HG03280 (cell line): ENCODE measurements at regions not wholly inside any gene's neighbourhood (a gene's known extent, or its start where the extent isn't known, plus 50 kb on each side); places are given as distances from the start of the nearest gene placed in this dataset.

ENCODE experiments used
- ATAC-seq: cut with Tn5 transposase; IDR thresholded peaks from one replicate; pipeline ENCODE4 v1.9.1; 2021; ENCODE audit warnings: mild to moderate bottlenecking, moderate library complexity; ENCODE audit not compliant: unreplicated experiment

DNA sequence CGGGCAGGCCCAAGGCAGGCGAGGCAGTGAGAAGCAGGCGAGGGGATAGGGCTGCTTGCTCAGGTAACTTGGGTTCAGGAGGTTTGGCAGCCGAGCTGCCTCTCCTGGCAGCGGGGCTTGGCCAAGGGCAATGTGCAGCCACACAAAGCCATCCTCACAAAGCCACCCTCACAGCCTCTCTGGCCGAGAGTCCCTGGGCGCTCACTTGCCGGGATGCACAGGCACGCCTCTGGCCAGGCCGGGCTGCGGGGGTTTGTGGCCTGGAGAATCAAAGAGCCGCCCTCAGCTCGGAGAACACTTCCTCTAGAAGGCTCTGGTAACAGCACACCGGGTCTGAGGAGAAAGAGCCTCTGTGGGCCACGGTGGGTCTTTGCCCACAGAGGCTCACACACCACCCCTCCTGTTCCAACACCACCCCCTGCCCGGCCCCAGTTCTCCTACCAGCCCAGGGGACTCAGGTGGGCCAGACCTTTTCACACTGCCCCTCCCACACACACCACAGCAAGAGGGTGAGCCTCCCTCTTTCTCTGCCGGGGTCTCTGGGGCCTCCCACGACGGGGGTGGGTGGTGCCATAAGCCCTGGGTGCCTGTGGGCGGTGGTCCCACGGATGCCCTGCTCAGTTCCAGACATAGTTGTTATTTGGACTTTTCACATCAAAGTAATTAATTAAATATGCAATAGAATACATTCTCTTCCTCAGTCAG is 186.9 kb downstream of the ZFP36L2 start:
- ATAC-seq: no peak

DNA sequence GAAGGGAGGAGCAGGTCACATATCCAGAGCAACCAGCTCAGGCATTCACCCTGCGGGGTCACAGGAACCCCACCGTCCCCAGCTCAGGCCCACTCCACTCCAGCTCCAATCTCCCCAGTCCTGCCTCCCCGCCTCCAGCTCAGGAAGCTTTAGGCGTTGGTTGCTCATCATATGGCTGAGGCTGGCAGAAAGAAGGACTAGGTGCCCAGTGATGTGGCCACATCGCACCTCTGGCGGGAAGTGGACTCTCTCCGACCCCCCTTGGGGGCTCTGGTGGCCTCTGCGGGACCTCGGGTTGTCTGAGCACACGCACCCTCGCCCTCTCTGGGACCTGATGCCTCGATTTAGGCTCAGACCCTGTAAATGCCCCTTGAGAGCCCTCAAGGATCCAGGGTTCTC is 187.7 kb downstream of the ZFP36L2 start:
- no peak for ATAC-seq

DNA sequence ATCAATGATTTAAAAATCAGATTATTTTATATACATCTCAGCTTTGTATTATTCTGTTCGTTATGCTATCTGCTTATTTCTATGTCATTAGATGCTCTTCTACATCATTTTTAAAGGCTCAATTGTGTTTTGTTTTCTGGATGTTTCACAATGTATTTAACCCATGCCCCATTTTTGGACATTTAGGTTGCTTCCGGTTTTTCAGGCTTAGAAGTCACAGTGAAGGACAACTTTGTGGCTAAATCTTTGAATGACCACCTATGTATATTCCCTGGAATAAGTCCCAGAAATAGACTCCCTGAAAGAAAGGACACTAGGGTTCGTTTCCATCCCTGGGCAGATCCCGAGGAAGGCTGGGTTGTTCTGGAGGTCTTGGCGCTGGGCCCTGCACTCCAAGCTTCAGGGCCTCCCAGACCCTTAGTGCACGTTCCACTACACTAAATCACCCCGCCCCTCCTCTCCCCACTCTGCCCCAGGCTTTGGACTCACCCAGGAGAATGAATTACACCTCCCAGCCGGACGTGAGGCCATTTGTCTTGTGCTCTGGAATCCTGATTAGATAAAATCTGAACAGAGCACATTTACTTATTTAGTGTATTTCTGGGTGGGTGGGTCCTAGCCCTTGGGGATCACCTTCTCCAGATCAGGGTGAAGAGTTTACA is 188.2 kb downstream of the ZFP36L2 start:
- no peak for ATAC-seq

DNA sequence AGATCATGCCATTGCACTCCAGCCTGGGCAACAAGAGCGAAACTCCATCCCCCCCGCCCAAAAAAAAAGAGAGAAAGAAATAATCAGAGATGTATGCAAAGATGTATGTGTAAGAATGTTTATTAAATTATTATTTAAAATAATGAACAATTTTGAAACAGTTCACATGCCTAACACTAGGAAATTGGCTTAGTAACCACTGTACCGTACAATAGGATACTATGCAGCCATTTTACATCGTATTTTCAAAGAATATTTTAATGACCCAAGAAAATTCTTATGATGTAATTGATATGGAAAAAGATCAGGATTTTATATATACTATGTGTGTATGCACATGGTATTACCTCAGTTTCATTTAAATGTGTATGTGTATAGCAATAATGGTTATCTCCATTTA is 190.5 kb downstream of the ZFP36L2 start:
- no peak for ATAC-seq

DNA sequence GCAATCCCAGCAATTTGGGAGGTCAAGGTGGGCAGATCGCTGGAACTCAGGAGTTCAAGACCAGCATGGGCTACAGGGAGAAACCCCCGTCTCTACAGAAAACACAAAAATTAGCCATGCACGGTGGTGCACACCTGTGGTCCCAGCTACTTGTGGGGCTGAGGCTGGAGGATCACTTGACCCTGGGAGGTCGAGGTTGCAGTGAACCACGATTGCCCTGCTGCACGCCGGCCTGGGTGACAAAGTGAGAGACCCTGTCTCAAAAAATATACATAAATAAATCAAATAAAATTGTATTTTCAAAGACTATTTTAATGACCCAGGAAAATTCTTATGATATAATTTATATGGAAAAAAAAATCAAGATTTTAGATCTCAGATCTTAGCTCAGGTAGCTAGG is 191.5 kb downstream of the ZFP36L2 start:
- no peak for ATAC-seq

DNA sequence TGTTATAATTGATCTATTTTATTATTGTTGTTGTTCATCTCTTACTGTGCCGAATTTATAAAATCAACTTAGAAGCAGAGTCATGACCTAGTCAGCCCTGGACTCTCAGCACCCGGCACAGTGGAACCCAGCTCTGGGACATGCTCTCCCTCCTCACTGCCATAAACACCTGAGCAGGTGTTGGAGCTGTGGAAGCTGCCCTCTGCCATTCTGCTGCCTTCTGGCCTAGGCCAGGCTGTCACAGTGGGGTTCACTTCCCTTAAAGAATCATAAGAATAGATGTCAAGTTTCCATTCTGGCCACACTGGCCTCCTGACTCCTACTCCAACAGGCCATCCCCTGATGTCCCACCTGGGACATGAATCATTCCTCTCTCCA is 192.2 kb downstream of the ZFP36L2 start:
- ATAC-seq: no peak

DNA sequence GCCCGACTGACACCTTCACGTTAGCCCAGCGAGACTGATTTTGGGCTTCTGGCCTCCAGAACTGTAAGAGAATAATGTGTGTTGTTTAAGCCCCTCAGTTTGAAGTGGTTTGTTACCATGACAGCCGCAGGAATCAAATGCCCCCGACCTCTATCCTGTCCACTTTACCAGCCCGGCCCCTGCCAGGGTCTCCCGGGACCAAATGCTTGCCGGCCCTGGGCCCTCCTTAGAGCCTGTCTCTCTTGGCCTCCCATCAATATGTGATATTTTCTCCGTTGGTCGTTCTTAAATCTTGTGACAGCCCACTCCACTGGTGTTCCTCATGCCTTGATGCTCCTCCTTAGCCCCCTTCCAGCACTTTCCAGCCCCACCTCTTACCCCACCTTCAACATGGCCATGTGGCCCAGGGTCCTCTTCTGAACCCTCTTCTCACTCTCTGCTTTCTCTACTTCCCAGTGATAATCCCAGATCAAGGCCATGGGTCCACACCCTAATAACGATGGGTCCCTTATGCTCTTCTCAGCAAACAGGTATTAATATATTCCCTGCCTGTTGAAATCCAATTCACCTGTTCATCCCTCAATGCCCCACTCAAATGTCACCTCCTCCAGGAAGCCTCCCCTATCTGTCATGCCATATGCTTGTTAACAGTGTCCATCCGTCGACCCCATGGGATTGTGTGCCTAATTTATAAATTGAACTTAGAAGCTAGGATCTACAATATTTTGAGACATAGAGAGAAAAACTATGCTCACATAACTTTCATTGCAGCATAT is 192.8 kb downstream of the ZFP36L2 start:
- no peak for ATAC-seq

DNA sequence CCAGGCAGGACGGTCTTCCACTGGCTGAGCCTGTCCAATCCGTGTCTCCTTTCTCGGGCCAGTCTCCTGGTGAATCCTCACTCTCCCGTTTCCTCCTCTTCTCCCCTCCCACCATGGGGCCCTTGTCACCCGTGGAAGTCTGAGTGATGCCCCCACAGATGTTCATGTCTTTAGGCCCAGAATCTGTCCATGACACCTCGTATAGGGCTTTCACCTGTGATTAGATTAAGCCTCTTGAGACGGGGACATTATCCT is 193.5 kb downstream of the ZFP36L2 start:
- no peak for ATAC-seq

DNA sequence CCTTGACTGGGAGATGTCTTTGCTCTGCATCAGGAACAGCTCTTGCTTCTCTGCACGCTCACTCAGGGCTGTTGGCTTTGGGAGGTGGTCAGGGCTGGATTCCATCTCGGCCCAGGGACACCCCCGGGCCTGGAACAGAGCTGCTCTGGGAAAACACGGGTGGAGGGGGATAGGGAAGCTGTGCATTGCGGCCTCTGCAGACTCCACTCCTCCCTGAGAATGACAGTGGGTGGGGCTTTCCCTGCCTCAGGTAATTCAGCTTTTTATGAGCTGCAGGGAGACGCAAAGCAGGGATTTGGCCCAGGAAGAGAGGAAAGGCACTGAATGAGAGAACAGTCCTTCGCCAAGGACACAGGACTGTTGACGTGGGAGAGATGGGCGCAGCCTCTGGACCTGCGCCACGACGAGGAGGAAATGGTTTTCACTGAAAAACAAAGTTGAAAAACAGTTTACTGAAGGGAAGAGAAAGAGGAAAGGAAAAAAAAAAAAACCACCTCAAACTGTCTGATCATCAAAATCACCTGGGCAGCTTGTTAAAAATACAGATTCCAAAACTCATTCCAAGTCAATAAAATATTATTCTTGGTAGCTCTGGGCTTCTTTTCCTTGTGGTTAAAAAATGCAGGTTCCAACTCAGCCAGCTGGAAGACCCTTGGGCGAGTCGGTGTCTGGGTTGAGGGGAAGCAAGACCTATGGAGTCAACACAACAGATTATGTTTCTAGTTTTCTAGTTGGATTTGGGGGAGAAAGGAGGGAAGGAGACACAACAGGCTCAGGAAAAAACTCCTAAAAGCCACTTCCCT is 194.0 kb downstream of the ZFP36L2 start:
- no peak for ATAC-seq

DNA sequence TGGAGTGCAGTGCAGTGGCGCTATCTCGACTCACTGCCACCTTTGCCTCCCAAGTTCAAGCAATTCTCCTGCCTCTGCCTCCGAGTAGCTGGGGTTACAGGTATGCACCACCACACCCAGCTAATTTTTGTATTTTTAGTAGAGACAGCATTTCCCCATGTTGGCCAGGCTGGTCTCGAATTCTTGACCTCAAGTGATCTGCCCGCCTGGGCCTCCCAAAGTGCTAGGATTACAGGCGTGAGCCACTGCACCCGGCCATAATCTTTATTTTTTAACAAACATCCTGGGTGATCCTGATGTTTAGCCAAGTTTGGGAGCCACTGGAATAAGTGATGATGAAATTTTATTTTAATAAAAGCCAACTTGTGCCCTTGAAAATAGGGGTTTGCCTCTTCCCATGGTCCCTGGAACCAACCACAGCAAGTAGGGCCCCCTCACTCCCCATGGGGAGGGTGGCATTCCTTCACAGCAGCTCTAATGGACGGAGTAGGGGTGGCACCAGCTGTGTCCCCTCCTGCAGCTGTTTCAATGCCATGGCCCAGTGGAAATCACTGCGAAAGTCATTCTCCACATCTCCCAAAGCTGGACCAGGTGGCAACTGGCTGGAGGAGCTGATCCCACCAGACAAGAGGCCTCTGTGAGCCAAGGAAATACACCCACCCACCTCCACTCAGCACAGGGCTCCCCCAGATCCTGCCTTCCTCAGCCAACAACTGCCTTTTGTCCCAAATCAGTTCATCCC is 194.8 kb downstream of the ZFP36L2 start:
- no peak for ATAC-seq

DNA sequence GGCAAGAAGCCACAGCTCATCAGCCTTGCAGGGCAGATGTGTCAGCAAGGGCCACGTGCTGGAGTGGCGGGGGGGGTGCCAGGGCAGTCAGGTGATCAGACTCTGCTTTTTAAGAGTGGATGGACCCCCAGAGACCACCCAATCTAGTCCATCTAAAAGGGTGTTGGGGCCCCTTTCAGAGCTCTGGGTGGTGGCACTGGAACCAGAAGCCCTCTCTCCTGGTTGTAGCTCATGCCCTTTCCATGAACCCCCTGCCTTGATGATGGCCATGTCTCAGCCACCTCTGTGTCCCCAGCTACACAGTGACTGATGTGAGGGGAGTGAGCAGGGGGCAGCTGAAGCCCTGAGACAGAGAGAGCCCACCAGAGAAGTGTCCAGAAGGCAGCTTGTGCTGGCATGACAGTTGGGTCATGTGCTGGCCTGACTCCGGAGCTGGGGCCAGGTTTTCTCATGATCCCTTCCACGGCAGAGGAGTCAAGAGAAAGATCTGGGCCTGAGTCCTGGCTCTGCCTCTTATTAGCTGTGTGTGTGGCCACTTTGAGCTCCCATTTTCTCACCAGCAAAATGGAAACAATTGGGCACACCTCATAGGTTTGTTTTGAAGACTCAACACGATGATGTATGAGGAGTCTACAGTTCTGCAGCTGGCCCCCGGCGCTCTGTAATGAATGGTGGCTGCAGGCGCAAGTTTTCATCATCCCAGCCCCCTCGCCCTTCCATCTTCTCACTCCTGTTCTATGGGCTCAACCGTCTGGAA is 195.7 kb downstream of the ZFP36L2 start:
- ATAC-seq: no peak

DNA sequence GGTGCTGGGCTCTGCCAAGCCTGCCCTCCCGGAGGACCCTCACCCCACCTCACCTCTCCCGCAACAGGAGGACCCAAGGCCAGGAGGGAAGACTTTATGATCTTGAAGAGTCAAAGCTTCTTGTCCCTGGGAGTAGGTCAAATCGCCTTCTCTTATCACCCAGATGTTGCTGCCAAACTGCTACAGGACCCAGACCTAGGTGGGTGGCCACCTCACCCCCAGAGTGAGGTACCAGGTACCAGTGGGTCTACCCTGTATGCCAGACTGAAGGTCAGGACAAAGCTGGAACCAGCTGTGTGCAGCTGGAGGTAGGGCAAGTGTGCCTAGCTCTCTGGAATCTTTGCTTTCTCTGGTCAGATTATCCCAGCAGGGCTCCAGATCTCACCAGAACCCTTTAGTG is 197.2 kb downstream of the ZFP36L2 start:
- no peak for ATAC-seq

DNA sequence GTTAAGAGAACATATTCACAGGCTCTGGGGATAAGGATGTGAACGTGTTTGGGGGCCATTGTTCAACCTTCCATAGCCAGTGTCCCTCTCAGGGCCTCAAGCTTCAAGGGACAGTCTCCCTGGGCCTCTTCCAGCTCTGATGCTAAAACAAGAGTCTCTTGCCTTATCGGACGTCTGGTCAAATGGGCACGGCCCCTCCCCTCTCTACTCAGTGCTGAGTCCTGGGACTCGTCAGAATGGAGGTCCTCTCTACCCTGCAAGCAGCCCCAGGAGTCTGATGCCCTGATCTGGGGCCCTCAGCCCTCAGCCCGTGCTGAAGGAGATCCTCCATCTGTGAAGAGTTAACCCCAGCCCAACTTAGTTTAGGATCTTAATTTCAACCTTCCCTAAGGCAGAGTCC is 198.2 kb downstream of the ZFP36L2 start:
- ATAC-seq: no peak

DNA sequence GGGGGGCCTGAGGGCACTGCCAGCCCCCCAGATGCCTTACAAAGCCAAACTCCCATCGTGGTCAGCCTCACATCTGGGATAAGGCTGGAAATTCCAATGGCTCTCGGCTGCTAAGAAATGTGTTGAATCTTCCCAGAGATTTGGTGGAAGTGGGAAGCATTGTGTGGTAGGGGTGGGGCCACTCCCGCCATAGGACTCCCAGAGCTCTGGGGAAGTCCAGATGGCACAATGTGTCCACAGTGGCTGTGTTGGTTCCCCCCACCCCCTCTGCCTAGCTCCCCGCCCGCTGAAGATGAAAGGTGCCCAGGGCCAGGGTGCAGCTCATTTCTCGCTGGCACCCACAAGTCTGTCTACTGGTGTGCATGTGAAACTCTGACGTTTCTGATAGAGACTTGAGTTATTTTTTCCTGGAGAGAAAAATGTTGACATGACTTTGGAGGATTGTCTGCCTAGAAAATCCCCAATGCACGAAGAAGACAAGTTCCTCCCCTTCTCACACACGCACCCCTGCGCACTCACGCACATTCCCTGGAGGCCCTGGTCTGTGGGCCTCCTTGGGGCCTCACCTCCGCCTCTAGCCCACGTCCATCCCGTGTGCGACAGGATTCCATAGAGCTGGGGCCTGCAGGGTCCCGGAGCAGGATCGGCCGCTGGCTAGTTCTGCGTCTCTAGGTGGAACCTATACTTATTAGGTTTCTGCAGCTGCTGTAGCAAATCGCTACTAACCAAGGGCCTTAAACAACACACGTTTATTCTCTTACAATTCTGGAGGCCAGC is 199.1 kb downstream of the ZFP36L2 start:
- ATAC-seq: no peak

DNA sequence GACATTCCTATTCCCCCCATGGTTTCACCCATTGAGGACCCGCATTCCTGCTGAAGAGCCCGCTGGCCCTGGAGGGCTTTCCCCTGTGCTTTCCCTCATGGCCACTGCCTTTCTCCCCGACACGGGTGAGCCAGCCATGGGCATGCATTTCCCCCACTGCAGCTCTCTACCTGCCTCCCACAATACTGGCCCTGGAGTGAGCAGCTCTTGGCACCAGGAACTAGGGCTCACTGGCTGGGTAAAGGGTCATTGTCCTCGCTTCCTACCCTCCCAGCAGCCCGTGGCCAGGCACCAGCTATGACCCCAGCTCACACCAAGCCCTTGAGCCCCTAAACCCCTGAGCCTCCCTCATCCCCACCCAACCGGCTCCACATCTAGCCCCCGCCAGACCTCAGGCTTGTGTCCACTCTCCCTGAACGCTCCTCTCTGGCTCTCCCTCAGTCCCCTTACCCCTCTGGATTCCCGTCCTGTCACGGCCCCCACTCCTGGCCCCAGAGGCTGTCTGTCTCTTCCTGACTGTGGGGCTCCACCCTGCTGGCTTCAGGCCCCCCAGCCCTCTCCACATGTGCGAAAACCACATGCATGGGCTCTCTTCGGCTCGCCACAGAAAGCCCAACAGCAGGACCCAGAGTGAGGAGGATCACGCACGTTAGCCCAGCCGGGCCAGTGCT is 199.8 kb downstream of the ZFP36L2 start:
- ATAC-seq: no peak

DNA sequence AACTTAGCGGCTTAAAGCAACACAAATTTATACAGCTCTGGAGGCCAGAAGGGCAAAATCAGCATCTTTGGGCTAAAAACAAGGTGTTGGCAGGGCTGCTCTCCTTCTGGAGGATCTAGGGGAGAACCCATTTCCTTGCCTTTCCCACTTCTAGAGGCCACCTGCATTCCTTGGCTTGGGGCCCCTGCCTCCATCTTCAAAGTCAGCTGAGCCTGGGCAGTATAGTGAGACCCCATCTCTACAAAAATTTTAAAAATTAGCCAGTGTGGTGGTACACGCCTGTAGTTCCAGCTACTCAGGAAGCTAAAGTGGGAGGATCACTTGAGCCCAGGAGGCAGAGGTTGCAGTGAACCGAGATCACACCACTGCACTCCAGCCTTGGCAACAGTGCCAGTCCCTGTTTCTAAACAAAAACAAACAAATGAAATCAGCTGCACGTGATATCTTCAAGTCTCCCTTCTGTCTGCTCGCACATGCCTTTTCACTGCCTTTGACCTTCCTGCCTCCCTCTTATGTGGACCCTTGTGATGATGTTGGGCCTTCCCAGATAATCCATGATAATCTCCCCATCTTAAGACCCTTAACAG is 200.6 kb downstream of the ZFP36L2 start:
- ATAC-seq: no peak

DNA sequence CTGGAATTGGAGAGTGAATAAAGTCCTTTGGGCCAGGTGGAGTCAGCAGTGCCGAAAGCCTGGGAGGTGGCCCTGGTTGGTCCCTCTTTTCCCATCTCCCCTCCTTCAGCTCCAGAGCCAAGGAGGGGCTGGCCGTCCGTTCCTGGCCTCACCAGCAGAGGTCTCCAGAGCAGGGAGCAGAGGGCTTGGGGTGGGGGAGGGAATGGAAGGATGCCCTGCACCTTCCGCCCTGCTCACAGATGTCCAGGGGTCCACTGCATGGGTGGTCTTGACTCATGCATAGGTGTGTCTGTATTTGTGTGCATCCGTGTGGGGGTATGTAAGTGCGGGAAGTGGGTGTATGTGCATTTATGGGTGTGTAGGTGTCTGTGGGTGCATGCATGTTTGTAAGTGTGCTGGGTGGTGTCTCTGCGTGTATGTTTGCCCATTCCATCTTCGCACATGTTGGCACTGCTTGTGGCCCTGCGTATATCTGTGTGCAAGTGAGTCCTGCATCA is 201.8 kb downstream of the ZFP36L2 start:
- ATAC-seq: no peak

DNA sequence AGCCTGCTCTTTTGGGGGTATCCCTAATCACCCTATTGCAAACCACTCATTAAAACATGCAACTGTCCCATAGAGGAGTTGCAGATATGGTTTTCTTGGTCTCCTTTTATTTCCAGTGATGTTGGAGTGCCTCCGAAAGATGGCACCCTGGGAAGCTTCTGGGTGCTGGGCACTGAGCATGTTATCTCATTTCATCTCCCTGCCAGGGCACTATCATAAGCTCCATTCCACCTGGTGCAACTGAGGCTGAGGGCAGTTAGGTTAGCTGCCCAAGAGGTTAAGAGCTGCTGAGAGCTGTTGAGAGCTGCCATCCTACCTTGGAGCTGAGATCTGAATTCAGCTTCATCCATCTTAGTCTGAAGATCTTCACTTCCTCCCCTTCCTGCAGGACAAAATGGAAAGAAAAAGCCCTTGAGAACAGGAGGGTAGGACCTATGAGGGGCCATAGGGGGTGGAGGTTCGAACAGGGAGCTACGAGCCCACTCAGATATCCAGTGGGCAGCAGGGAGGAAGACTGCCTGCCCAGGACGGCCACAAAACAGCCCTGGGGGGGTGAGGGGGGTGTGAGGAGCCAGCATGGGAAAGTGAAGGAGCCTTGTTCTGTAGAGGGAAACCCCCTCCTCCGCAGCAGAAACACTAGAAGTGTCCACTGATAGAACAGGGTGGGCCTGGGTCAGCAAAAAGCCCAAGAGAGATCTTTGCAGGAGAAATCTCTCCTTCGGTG is 202.5 kb downstream of the ZFP36L2 start:
- ATAC-seq: no peak
